Keratinocyte (primary cell): ENCODE measurements at regions not wholly inside any gene's neighbourhood (a gene's known extent, or its start where the extent isn't known, plus 50 kb on each side); places are given as distances from the start of the nearest gene placed in this dataset.

Source experiments
- DNase-seq: peaks from one replicate; pipeline ENCODE4 v3.0.0-alpha.2; 2011; ENCODE audit warnings: low read depth, missing footprints, low spot score
- FAIRE-seq: peaks from 2 replicates; lab custom pipeline; 2011; peaks lifted over from hg19 to GRCh38; lab: Jason Lieb, UNC
- H2AFZ ChIP-seq: 2 replicates; pipeline ENCODE4 v1.6.0; 2012; ENCODE audit warnings: low read length, control low read depth, inconsistent platforms; ENCODE audit not compliant: control insufficient read depth
- H3K27ac ChIP-seq: 2 replicates; pipeline ENCODE4 v1.5.1; 2011; ENCODE audit warnings: low read length; ENCODE audit not compliant: control insufficient read depth, insufficient read depth
- H3K27me3 ChIP-seq: 3 replicates; pipeline ENCODE4 v1.6.0; 2011; ENCODE audit warnings: low read length; ENCODE audit not compliant: control insufficient read depth, insufficient read depth; ENCODE audit errors: extremely low read depth
- H3K36me3 ChIP-seq, 2 experiments: 2 replicates in 1 of 2; 3 replicates in 1 of 2; pipeline ENCODE4 v1.5.1; 2011; ENCODE audit warnings: low read length in 2 of 2, mild to moderate bottlenecking in 1 of 2; ENCODE audit not compliant: control insufficient read depth in 2 of 2, insufficient read depth in 2 of 2; ENCODE audit errors: extremely low read depth in 1 of 2
- H3K4me1 ChIP-seq: 3 replicates; pipeline ENCODE4 v1.5.1; 2011; ENCODE audit warnings: low read length; ENCODE audit not compliant: control insufficient read depth, insufficient read depth; ENCODE audit errors: extremely low read depth
- H3K4me2 ChIP-seq: 3 replicates; pipeline ENCODE4 v1.6.0; 2011; ENCODE audit warnings: low read depth, low read length; ENCODE audit not compliant: control insufficient read depth, insufficient read depth; ENCODE audit errors: extremely low read depth
- H3K4me3 ChIP-seq, 3 experiments: fragments of 200-600 bp in 1 of 3; sonication (generic) in 1 of 3; 2 replicates in 2 of 3; 3 replicates in 1 of 3; pipeline ENCODE4 v1.5.1; 2011 to 2016; ENCODE audit warnings: low read length in 3 of 3, mild to moderate bottlenecking in 3 of 3, control low read depth in 2 of 3, inconsistent platforms in 1 of 3, low read depth in 1 of 3, mixed read lengths in 1 of 3, mixed run types in 1 of 3, moderate library complexity in 1 of 3; ENCODE audit not compliant: control insufficient read depth in 2 of 3, insufficient read depth in 2 of 3; ENCODE audit errors: extremely low read depth in 1 of 3
- H3K79me2 ChIP-seq: 2 replicates; pipeline ENCODE4 v1.6.0; 2012; ENCODE audit warnings: low read length; ENCODE audit not compliant: control insufficient read depth, insufficient read depth
- H3K9ac ChIP-seq: 3 replicates; pipeline ENCODE4 v1.6.0; 2011; ENCODE audit warnings: low read length; ENCODE audit not compliant: control insufficient read depth, insufficient read depth; ENCODE audit errors: extremely low read depth
- H3K9me1 ChIP-seq: 3 replicates; pipeline ENCODE4 v1.6.0; 2011; ENCODE audit warnings: low read length; ENCODE audit not compliant: control insufficient read depth, insufficient read depth; ENCODE audit errors: extremely low read depth
- H3K9me3 ChIP-seq: 2 replicates; pipeline ENCODE4 v1.5.1; 2012; ENCODE audit warnings: low read depth, low read length; ENCODE audit not compliant: control insufficient read depth
- H4K20me1 ChIP-seq: 3 replicates; pipeline ENCODE4 v1.6.0; 2011; ENCODE audit warnings: low read length; ENCODE audit not compliant: control insufficient read depth, insufficient read depth; ENCODE audit errors: extremely low read depth
- CTCF ChIP-seq, 3 experiments: IDR thresholded peaks in 1 of 3; conservative IDR thresholded peaks in 1 of 3; optimal IDR thresholded peaks in 1 of 3; 2 replicates in 2 of 3; 3 replicates in 1 of 3; pipeline versions ENCODE3 to v1.5.1; 2011; ENCODE audit warnings: low read length in 3 of 3, mild to moderate bottlenecking in 3 of 3, moderate library complexity in 2 of 3, control low read depth in 1 of 3, inconsistent platforms in 1 of 3; ENCODE audit not compliant: insufficient read depth in 2 of 3; ENCODE audit errors: extremely low read depth in 1 of 3
- EZH2 ChIP-seq: IDR thresholded peaks from one replicate; pipeline ENCODE4 v1.6.1; 2012; ENCODE audit warnings: inconsistent platforms, mild to moderate bottlenecking, low read length, moderate library complexity
- dilution Hi-C: fragments of 300-500 bp; cut with MboI; formaldehyde crosslinking; loops from one replicate; pipeline ENCODE4 v1.7.0; 2020; ENCODE audit warnings: low sequenced_read_pairs; ENCODE audit not compliant: extremely low pct_ligation_motif_present

GRCh38 chr13:88068316-88068715 lies 397.1 kb downstream of the SLITRK5 start:
- H3K4me1 ChIP-seq = no peaks in the 10 kb centered on the region
- no peak overlapping the region for H2AFZ ChIP-seq
- H3K27me3 ChIP-seq = no peaks in the 10 kb centered on the region
- no peak overlapping the region for H3K9ac ChIP-seq
- H3K9me3 ChIP-seq = no peaks in the 10 kb centered on the region
- no peak for TF ChIP-seq CTCF (optimal IDR thresholded peaks at IDR 0.05 in 1 of 3, IDR thresholded peaks at IDR 0.05 in 1 of 3, conservative IDR thresholded peaks at IDR 0.05 in 1 of 3; ENCODE audit: extremely low read depth in 1 of 3, insufficient read depth in 2 of 3, low read length in 3 of 3)
- TF ChIP-seq EZH2 = no peak
- no peak overlapping the region for H3K4me2 ChIP-seq
- FAIRE-seq (no peak), DNase-seq (no peak)
- H3K79me2 ChIP-seq = no peaks in the 10 kb centered on the region
- no peak overlapping the region for H3K4me3 ChIP-seq
- H3K27ac ChIP-seq = no peak overlapping the region
- no peaks in the 10 kb centered on the region for H3K36me3 ChIP-seq
- H4K20me1 ChIP-seq = no peaks in the 10 kb centered on the region
- H3K9me1 ChIP-seq = no peaks in the 10 kb centered on the region
- dilution Hi-C loops = no loop called here

GRCh38 chr13:88068975-88069374 lies 397.8 kb downstream of the SLITRK5 start:
- no peaks in the 10 kb centered on the region for H3K27me3 ChIP-seq
- H3K36me3 ChIP-seq = no peaks in the 10 kb centered on the region
- H3K79me2 ChIP-seq = no peaks in the 10 kb centered on the region
- H3K9me3 ChIP-seq = no peaks in the 10 kb centered on the region
- H2AFZ ChIP-seq = no peak overlapping the region
- TF ChIP-seq EZH2 (no peak), CTCF (optimal IDR thresholded peaks at IDR 0.05 in 1 of 3, IDR thresholded peaks at IDR 0.05 in 1 of 3, conservative IDR thresholded peaks at IDR 0.05 in 1 of 3; ENCODE audit: extremely low read depth in 1 of 3, insufficient read depth in 2 of 3, low read length in 3 of 3) (no peak)
- dilution Hi-C loops = no loop called here
- H3K4me2 ChIP-seq = no peak overlapping the region
- H3K4me3 ChIP-seq = no peak overlapping the region
- no peaks in the 10 kb centered on the region for H3K4me1 ChIP-seq
- no peak overlapping the region for H3K27ac ChIP-seq
- H4K20me1 ChIP-seq = no peaks in the 10 kb centered on the region
- FAIRE-seq (no peak), DNase-seq (no peak)
- H3K9me1 ChIP-seq = no peaks in the 10 kb centered on the region
- H3K9ac ChIP-seq = no peak overlapping the region
